ENCODE measurements at regions not wholly inside any gene's neighbourhood (a gene's known extent, or its start where the extent isn't known, plus 50 kb on each side); places are given as distances from the start of the nearest gene placed in this dataset.

DNA sequence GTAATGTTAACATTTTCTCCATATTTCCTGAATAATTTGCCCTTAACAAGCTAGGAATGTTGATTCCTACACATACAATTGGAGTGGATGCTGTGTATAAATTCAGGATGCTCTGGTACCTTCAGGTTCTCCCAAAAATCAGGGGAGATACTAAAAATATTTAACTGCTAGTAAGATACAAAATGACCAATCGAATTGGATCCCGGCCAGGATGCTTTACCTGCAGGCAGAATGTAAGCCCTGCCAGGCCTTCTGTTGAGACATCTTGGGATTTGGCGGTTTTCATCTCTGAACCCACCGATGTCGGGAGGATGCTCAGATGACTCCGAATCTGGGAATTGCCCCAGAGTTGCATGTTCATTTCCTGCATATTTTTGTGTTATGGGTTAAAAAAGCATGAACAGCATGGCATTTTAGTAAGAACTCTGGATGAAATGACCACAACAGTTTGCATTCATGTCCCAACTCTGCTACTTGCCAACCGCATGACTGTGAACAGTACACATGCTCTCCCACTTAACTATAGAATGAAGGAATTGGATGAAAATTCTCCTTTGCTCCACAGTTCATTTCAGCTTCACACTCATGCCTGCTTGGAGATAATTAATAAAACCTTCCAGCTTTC, 241.4 kb upstream of the TBL1XR1 start:
- peaks cover 21% of the 10 kb centered on the region for H3K4me1 Mint-ChIP-seq (ENCODE audit: low read depth, unreplicated experiment)
- DNase-seq: no peak
- H3K27ac Mint-ChIP-seq (ENCODE audit: unreplicated experiment): no peak overlapping the region
- no peaks in the 10 kb centered on the region for H3K9me3 Mint-ChIP-seq (ENCODE audit: low read depth, unreplicated experiment)
- intact Hi-C loops (cut with micrococcal nuclease; ENCODE audit: unreplicated experiment): no loop called here
- BruUV-seq (replicated peaks): no TSS peak
- CTCF ChIA-PET: no interaction called here
- no peak overlapping the region for H3K4me3 Mint-ChIP-seq (ENCODE audit: low read depth, unreplicated experiment)
- TF ChIP-seq, protein P1, sequence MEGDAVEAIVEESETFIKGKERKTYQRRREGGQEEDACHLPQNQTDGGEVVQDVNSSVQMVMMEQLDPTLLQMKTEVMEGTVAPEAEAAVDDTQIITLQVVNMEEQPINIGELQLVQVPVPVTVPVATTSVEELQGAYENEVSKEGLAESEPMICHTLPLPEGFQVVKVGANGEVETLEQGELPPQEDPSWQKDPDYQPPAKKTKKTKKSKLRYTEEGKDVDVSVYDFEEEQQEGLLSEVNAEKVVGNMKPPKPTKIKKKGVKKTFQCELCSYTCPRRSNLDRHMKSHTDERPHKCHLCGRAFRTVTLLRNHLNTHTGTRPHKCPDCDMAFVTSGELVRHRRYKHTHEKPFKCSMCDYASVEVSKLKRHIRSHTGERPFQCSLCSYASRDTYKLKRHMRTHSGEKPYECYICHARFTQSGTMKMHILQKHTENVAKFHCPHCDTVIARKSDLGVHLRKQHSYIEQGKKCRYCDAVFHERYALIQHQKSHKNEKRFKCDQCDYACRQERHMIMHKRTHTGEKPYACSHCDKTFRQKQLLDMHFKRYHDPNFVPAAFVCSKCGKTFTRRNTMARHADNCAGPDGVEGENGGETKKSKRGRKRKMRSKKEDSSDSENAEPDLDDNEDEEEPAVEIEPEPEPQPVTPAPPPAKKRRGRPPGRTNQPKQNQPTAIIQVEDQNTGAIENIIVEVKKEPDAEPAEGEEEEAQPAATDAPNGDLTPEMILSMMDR (IDR thresholded peaks at IDR 0.05; ENCODE audit: unreplicated experiment): no peak
- H3K36me3 Mint-ChIP-seq (ENCODE audit: insufficient read depth, unreplicated experiment): peaks cover 6% of the 10 kb centered on the region
- H3K27me3 Mint-ChIP-seq (ENCODE audit: unreplicated experiment): no peaks in the 10 kb centered on the region

DNA sequence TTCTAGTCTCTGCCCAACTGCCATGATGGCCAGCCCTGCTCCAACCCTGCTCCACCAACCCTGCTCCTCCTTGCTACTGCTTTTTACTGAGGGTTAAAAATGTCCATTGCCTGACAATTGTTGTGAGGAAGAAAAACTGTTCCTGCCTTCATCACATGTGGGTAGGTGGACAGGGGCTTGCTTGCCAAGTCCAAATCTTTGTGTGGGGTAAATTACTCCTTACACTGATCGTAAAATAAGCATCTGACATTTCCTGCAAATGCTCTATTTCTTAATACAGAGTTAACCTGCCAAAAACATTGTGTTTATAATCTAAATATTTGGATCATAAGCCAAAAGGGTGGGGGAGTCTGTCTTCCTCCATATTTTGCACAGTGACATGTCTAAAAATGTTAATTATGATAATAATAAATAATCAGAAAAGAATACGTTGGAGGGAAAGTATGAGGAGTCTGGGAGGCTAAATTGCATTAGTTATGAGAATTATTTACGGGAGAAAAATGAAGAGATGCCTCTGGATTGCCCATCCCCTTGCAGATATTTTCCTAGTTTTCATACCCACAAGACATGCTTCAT, 242.5 kb upstream of the TBL1XR1 start:
- intact Hi-C loops (cut with micrococcal nuclease; ENCODE audit: unreplicated experiment): no loop called here
- no peaks in the 10 kb centered on the region for H3K27me3 Mint-ChIP-seq (ENCODE audit: unreplicated experiment)
- no peaks in the 10 kb centered on the region for H3K9me3 Mint-ChIP-seq (ENCODE audit: low read depth, unreplicated experiment)
- peaks cover 6% of the 10 kb centered on the region for H3K36me3 Mint-ChIP-seq (ENCODE audit: insufficient read depth, unreplicated experiment)
- no peak overlapping the region for H3K4me3 Mint-ChIP-seq (ENCODE audit: low read depth, unreplicated experiment)
- H3K4me1 Mint-ChIP-seq (ENCODE audit: low read depth, unreplicated experiment): peaks cover 27% of the 10 kb centered on the region
- no peak overlapping the region for H3K27ac Mint-ChIP-seq (ENCODE audit: unreplicated experiment)
- TF ChIP-seq, protein P1 (IDR thresholded peaks at IDR 0.05; ENCODE audit: unreplicated experiment): no peak
- BruUV-seq (replicated peaks): no TSS peak
- DNase-seq: no peak
- CTCF ChIA-PET: interaction anchor here (0.6 kb wide), 1 partner anchor 14 kb away, joined by 4 read pairs; no protein-coding TSS in a partner anchor

DNA sequence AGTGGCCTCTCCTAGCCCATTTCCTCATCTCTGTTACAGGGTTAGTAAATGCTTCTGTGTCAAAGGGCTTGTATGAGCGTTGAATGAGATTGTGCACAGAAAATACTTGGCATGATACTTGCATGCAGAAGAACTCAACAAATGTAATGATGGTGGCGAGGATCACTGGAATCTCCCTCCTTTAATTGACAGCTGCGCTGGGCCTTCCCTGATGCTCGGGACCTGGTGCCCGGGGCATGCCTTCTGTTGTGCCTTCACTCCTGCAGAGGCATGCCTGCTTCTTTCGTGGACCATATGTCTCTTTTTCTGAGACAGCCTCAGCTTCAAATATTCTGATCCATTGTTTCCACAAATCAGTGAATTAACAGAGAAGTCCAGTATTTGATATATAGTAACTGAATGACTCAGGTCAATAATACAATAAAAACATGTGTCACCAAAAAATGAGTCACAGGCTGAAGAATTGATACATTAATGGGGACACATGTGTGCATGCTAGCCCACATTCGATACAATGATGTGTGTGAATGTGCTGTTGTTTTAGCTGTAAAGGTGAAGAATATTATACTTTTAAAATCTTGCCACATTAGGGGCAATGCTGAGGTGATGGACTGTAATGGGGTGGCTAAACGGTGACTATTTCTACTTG, 243.3 kb upstream of the TBL1XR1 start:
- CTCF ChIA-PET: interaction anchor here (0.6 kb wide), 2 partner anchors 15 to 172 kb away, joined by 3 to 4 read pairs; no protein-coding TSS in a partner anchor
- intact Hi-C loops (cut with micrococcal nuclease; ENCODE audit: unreplicated experiment): no loop called here
- no peaks in the 10 kb centered on the region for H3K9me3 Mint-ChIP-seq (ENCODE audit: low read depth, unreplicated experiment)
- peaks cover 31% of the 10 kb centered on the region for H3K4me1 Mint-ChIP-seq (ENCODE audit: low read depth, unreplicated experiment)
- H3K27ac Mint-ChIP-seq (ENCODE audit: unreplicated experiment): no peak overlapping the region
- TF ChIP-seq, protein P1 (IDR thresholded peaks at IDR 0.05; ENCODE audit: unreplicated experiment): no peak
- no peak overlapping the region for H3K4me3 Mint-ChIP-seq (ENCODE audit: low read depth, unreplicated experiment)
- peaks cover 6% of the 10 kb centered on the region for H3K36me3 Mint-ChIP-seq (ENCODE audit: insufficient read depth, unreplicated experiment)
- no TSS peak for BruUV-seq (replicated peaks)
- DNase-seq: no peak
- H3K27me3 Mint-ChIP-seq (ENCODE audit: unreplicated experiment): no peaks in the 10 kb centered on the region

DNA sequence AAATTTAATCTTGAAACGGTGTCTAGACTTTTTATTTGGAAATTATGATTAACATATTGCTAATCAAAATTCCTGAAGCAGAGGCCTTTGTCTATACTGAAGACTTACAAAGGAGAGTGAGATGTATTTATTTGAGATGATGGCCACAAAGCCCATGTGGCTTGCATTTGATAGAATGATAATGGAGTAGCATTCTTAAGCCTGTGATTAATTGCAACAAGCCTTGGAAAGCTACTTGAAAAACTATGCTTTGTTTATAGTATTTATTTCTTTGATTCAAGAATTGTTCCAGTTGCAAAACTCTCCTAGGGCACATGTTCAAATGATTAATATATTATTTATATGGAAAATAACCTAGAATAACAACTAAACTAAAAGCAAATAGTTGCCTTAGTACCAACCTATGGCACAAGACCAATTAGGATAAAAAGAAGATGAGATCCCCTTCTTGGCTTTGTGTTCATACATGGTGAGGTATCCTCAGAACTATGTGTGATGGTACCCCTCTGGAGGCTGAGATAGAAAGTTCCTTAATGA, 244.1 kb upstream of the TBL1XR1 start:
- CTCF ChIA-PET: no interaction called here
- BruUV-seq (replicated peaks): no TSS peak

More for the DNA sequence above, 244.1 kb upstream of the TBL1XR1 start:
- Mint-ChIP-seq H3K27ac (ENCODE audit: unreplicated experiment) (no peak overlapping the region), H3K9me3 (ENCODE audit: low read depth, unreplicated experiment) (no peaks in the 10 kb centered on the region), H3K27me3 (ENCODE audit: unreplicated experiment) (no peaks in the 10 kb centered on the region), H3K4me1 (ENCODE audit: low read depth, unreplicated experiment) (peaks cover 37% of the 10 kb centered on the region), H3K4me3 (ENCODE audit: low read depth, unreplicated experiment) (no peak overlapping the region), H3K36me3 (ENCODE audit: insufficient read depth, unreplicated experiment) (peaks cover 6% of the 10 kb centered on the region)
- DNase-seq: no peak
- TF ChIP-seq, protein P1 (IDR thresholded peaks at IDR 0.05; ENCODE audit: unreplicated experiment): no peak
- intact Hi-C loops (cut with micrococcal nuclease; ENCODE audit: unreplicated experiment): no loop called here

Data from Calu3 (cell line).